Astrocyte of the cerebellum (primary cell): ENCODE measurements at regions not wholly inside any gene's neighbourhood (a gene's known extent, or its start where the extent isn't known, plus 50 kb on each side); places are given as distances from the start of the nearest gene placed in this dataset.

ENCODE experiments used
- DNase-seq: peaks from one replicate; pipeline ENCODE4 v3.0.0-alpha.2; 2011; ENCODE audit warnings: low read depth
- H3K4me3 ChIP-seq: 2 replicates; pipeline ENCODE4 v1.5.1; 2011; ENCODE audit warnings: mild to moderate bottlenecking, low read depth, low read length, moderate library complexity
- in situ Hi-C: cut with HindIII; loops from 2 replicates; pipeline ENCODE4 v1.10.0; 2017; ENCODE audit warnings: low sequenced_read_pairs
- TF ChIP-seq, protein P1 (sequence below): IDR thresholded peaks from 2 replicates; pipeline ENCODE4 v1.5.1; 2012; ENCODE audit warnings: low read length, low read depth, moderate library complexity, mild to moderate bottlenecking; ENCODE audit errors: missing control alignments

DNA sequence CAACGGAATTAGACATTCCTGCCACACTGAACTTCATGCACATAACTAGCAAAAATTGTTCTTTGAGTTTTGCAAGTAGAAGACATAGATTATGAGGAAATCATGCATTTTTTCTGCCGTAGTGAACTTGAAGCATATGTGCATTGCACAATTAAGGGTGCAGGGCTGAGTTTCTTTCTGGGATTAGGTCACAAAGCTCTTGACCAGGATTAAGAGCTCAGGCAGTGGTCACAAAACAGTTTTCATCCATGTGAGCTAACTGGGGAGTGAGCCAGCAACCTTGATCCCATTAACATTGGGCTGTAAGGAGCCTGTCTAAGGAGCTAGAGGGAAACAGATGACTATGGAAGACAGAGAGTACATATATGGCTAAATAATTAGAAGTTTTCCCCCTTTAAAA lies 143.7 kb downstream of the PMP22 start:
- no peak for DNase-seq
- in situ Hi-C loops, result no loop called here
- TF ChIP-seq, protein P1, sequence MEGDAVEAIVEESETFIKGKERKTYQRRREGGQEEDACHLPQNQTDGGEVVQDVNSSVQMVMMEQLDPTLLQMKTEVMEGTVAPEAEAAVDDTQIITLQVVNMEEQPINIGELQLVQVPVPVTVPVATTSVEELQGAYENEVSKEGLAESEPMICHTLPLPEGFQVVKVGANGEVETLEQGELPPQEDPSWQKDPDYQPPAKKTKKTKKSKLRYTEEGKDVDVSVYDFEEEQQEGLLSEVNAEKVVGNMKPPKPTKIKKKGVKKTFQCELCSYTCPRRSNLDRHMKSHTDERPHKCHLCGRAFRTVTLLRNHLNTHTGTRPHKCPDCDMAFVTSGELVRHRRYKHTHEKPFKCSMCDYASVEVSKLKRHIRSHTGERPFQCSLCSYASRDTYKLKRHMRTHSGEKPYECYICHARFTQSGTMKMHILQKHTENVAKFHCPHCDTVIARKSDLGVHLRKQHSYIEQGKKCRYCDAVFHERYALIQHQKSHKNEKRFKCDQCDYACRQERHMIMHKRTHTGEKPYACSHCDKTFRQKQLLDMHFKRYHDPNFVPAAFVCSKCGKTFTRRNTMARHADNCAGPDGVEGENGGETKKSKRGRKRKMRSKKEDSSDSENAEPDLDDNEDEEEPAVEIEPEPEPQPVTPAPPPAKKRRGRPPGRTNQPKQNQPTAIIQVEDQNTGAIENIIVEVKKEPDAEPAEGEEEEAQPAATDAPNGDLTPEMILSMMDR, result no peak
- no peak overlapping the region for H3K4me3 ChIP-seq

DNA sequence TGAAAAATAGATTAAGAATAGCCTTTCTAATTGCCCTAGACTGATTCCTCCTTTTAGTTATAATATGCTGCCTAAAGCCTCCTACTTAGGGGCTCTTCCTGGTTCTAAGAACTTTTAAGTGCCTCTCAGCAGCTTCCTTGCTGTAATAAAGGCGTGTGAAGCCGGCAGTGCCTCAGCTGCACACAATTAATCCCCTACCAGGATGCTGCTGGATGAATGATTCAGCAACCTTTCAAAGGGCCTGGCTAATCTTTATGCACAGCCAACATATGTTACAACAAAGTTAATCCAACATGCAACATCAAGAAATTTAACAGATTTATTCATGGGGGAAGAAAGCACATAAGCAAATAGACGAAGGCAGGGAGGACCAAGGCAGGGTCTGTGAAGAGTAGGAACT lies 145.2 kb downstream of the PMP22 start:
- TF ChIP-seq, protein P1, result no peak
- no peak for DNase-seq
- H3K4me3 ChIP-seq, result no peak overlapping the region
- in situ Hi-C loops, result no loop called here

GRCh38 chr17:15117239-15117638 lies 147.9 kb downstream of the PMP22 start:
- in situ Hi-C loops, result no loop called here
- DNase-seq, result no peak
- H3K4me3 ChIP-seq, result no peak overlapping the region
- TF ChIP-seq, protein P1, result no peak

DNA sequence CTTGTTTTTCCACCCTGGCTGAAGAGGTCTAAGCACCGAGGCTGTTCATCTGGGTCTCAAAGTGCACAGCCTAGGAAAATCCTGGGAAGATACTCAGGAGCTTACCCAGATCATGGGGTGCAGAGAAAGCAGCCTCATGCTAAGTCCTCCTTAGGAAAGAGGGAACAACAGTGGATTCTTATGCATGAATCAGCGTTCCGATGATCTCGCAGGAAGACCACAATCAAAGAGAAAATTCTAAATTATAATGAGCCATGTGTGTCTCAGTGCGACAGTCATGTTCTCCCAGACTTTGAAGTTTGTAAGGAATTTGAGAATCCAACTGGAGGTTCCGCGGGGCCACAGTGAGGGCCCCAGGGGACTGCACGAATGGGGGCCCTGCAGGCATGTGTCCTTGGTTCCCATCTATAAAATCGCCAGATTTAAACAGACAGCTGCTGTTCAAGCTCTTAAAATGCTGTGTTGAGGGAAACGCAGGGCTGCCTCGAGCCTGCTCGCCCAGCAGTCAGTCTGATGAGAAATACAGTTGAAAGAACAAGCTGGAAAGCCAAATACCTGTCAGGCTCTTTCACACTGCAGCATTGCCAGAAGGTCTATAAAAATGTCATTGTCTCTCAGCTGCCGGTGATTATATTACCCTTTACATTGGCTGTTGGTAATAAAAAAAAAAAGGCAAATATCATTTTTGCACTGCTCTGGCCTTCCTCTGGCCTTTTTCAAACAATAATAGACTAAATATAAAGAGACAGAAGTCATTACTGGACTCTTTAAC lies 152.1 kb downstream of the PMP22 start:
- in situ Hi-C loops, result no loop called here
- no peak overlapping the region for H3K4me3 ChIP-seq
- TF ChIP-seq, protein P1, result no peak
- DNase-seq, result no peak

DNA sequence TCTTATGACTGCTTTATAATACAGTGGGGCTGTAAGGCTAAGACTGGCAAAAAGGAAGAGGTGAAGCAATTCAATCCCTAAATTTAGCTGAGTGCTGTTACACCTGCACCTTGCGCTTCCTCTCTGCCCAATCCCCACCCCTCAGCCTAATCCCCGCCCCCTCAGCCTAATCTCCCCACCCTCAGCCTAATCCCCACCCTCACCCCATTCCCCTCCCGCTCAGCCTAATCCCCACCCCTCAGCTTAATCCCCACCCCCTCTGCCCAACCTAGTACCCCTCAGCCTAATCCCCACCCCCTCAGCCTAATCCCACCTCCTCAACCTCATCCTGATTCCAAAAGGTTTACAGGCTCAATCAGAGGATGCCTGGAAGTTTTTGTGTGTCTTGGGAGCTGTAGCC lies 155.5 kb downstream of the PMP22 start:
- no peak for DNase-seq
- TF ChIP-seq, protein P1, result no peak
- no peak overlapping the region for H3K4me3 ChIP-seq
- in situ Hi-C loops, result no loop called here

DNA sequence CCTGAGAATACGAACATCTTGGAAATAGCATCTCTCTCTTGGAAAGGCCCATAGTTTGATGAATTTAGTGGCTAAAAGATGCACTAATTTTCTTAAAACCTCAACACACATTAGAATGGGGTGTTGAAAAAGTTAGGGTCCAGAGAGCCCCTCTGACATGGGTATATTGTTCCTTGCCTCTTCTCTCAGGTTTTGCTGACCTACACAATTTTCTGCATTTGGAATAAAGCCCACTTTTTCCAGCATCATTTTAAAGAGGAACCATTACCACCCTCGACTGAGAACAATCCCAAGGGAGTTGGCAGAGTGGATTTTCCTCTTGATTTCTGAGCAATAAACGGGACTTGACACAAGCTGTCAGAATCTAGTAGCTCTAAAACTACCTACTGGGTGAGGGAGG lies 156.1 kb downstream of the PMP22 start:
- no peak overlapping the region for H3K4me3 ChIP-seq
- TF ChIP-seq, protein P1, result no peak
- DNase-seq, result no peak
- in situ Hi-C loops, result no loop called here
